Central memory CD8-positive, alpha-beta T cell (primary cell): ENCODE measurements at regions not wholly inside any gene's neighbourhood (a gene's known extent, or its start where the extent isn't known, plus 50 kb on each side); places are given as distances from the start of the nearest gene placed in this dataset.

Source experiments
- ATAC-seq: fragments of 150-1000 bp; cut with Tn5 transposase; replicated peaks from 2 replicates; pipeline ENCODE4 v1.10.0; 2022; ENCODE audit warnings: mild to moderate bottlenecking, moderate FRiP score, moderate number of reproducible peaks; ENCODE audit not compliant: poor library complexity, severe bottlenecking; ENCODE audit errors: extremely low read depth
- DNase-seq, 2 donors: peaks; one replicate each; pipeline ENCODE4 v3.0.0; 2021; ENCODE audit warnings: low spot score in 2 of 2
- H3K27ac Mint-ChIP-seq: one replicate; pipeline ENCODE4 v1.8.0; 2022; ENCODE audit warnings: low read depth, mild to moderate bottlenecking, moderate library complexity, mixed read lengths
- H3K27me3 Mint-ChIP-seq: one replicate; pipeline ENCODE4 v1.8.0; 2022; ENCODE audit warnings: mixed read lengths
- H3K36me3 Mint-ChIP-seq: one replicate; pipeline ENCODE4 v1.8.0; 2022; ENCODE audit warnings: mild to moderate bottlenecking, moderate library complexity, mixed read lengths; ENCODE audit not compliant: insufficient read depth
- H3K4me1 Mint-ChIP-seq: one replicate; pipeline ENCODE4 v1.8.0; 2022; ENCODE audit warnings: mixed read lengths
- H3K4me3 Mint-ChIP-seq: one replicate; pipeline ENCODE4 v1.8.0; 2022; ENCODE audit warnings: mild to moderate bottlenecking, moderate library complexity, mixed read lengths
- H3K9me3 Mint-ChIP-seq: one replicate; pipeline ENCODE4 v1.8.0; 2022; ENCODE audit warnings: mixed read lengths

DNA sequence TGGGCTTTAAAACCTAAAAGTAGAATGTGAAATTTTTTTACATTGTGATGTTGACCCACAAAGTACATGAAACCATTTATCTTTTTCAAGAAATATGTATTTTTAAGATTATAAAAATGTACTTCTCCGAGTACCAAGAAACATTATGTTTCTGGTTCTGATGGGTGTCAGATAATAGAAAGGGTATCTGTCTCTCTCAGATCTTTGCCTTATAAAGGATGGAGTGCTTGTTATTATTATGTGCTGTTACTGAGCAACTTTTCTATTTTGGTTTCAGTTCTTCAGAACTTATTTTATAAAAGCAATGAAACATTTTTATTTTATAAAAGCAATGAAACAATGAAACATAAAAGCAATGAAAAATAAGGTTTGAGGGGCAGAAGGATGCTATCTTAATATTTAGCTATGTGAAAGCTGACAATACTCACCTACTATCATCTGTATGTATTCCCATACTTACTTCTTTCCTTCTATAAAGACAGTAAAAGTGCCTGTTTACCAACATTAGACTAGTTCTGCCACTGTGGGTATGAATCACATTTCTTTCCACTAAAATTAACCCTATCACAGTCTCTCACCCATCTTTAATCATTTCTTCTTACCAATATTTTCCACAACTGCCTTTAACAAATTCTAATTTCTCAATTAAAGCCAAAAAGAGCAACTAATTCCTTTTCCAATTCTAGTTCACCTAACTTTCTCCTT lies 540.7 kb upstream of the KCNMB2 start:
- ATAC-seq (no peak), DNase-seq (no peak)
- no peaks in the 10 kb centered on the region for H3K36me3 Mint-ChIP-seq
- H3K9me3 Mint-ChIP-seq: peaks cover 7% of the 10 kb centered on the region
- no peaks in the 10 kb centered on the region for H3K4me1 Mint-ChIP-seq
- no peak overlapping the region for H3K4me3 Mint-ChIP-seq
- H3K27ac Mint-ChIP-seq: no peak overlapping the region
- H3K27me3 Mint-ChIP-seq: no peaks in the 10 kb centered on the region

DNA sequence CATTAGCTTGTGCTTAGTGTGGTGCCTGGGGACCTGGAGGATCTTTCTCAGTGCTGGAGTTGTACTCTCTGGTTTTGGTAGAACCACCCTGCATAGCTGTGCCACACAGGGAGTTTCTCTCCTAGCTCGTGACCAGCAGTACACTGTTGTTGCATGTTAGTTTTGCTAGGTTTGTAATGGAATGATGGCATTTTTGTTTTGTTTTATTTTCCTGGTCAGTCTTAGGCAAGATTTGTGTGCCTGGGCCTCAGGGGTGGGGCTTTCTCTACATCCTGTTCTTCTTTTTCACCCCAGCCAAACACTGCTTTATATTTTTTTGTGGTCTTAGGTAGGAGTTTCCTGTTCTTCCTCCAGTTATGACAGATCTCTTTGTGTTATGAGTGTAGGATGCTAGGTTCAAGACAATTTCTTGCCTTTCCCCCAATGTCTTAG lies 534.5 kb upstream of the KCNMB2 start:
- peaks cover 16% of the 10 kb centered on the region for H3K4me1 Mint-ChIP-seq
- DNase-seq: no peak
- H3K27me3 Mint-ChIP-seq: no peaks in the 10 kb centered on the region
- H3K9me3 Mint-ChIP-seq: peaks cover 7% of the 10 kb centered on the region
- peaks cover 3% of the 10 kb centered on the region for H3K36me3 Mint-ChIP-seq
- peak overlapping the region; percentile 38 for H3K4me3 Mint-ChIP-seq
- H3K27ac Mint-ChIP-seq: peak overlapping the region; percentile 33
- ATAC-seq: peak; percentile 62

DNA sequence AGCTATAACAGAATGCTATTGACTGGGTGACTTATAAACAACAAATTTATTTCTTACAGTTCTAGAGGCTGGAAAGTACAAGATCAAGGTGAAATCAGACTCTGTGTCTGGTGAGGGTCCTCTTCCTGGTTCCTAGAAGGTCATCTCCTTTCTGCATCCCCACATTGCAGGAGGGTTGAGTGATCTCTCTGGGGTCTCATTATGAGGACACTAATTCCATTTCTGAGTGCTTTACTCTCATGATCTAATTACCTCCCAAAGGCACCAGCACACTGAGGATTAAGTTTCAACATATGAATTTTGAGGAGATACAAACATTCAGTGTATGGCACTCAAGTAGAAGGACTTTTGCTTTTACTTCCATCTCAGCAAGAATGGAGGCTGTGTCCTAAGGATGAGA lies 534.1 kb upstream of the KCNMB2 start:
- Mint-ChIP-seq H3K9me3 (peaks cover 7% of the 10 kb centered on the region), H3K36me3 (peaks cover 3% of the 10 kb centered on the region), H3K27ac (peak overlapping the region; percentile 33), H3K27me3 (no peaks in the 10 kb centered on the region), H3K4me1 (peaks cover 16% of the 10 kb centered on the region), H3K4me3 (peak overlapping the region; percentile 38)
- ATAC-seq: no peak
- no peak for DNase-seq

DNA sequence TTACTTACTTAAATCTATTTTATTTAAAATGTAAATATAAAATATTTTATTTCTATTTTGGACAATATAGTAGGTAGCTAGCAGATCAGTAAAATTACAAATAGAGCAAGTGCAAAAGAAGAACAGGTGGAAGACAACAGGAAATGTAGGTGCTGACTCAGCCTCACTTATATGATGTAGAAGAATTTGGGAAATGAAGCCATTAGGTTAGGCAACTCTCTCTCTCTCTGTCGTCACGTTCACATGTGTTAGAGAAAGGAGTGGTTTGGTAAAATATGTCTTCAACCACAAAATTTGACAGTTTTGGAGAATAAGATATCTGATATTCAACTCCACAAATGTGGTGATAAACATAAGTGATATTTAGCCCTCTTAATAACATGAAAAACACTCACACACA lies 532.5 kb upstream of the KCNMB2 start:
- Mint-ChIP-seq H3K36me3 (peaks cover 3% of the 10 kb centered on the region), H3K4me3 (no peak overlapping the region), H3K27ac (no peak overlapping the region), H3K9me3 (peaks cover 7% of the 10 kb centered on the region), H3K27me3 (no peaks in the 10 kb centered on the region), H3K4me1 (peaks cover 16% of the 10 kb centered on the region)
- DNase-seq (no peak), ATAC-seq (no peak)

DNA sequence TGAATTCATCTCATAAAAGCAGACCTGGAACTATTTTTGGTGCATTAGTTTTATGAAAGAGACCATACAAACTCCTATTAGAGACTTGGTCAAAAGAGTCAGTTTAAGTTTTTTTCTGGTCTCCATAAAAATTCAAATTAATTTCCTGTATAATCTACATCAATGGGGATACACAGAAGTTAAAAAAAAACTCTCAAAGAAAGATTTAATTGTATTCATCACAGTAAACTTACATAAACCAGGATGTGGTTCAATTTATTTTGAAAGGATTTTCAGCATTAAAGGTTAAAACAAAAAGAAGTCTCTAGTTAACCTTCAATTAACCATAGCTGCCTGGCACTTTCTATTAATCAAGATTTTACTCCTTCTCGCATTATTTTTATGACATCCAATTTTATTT lies 530.3 kb upstream of the KCNMB2 start:
- H3K4me3 Mint-ChIP-seq: no peak overlapping the region

DNA sequence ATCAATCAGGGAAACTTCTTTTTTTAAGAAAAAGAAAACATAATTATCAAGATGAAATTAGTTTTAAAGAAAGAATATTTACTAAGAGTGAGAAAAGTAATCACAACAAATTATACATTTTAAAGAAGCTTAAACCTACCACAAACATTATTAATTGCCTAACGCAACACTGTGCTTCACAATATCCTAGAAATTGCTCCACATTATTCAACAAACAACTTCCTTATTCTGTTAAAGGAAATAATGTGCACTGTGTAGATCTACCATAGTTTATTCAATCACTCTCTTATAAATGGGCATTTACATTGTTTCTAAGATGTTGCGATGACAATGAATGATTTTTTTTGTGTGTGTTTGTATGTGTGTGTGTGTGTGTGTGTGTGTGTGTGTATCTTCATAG lies 525.9 kb upstream of the KCNMB2 start:
- no peaks in the 10 kb centered on the region for H3K9me3 Mint-ChIP-seq
- H3K4me3 Mint-ChIP-seq: no peak overlapping the region
- H3K27ac Mint-ChIP-seq: no peak overlapping the region
- no peak for ATAC-seq
- H3K27me3 Mint-ChIP-seq: no peaks in the 10 kb centered on the region
- H3K4me1 Mint-ChIP-seq: no peaks in the 10 kb centered on the region
- H3K36me3 Mint-ChIP-seq: no peaks in the 10 kb centered on the region
- DNase-seq: no peak

More for the DNA sequence above, 530.3 kb upstream of the KCNMB2 start:
- Mint-ChIP-seq H3K36me3 (peaks cover 3% of the 10 kb centered on the region), H3K4me1 (peaks cover 16% of the 10 kb centered on the region), H3K27ac (no peak overlapping the region), H3K9me3 (no peaks in the 10 kb centered on the region), H3K27me3 (no peaks in the 10 kb centered on the region)
- no peak for ATAC-seq
- no peak for DNase-seq

DNA sequence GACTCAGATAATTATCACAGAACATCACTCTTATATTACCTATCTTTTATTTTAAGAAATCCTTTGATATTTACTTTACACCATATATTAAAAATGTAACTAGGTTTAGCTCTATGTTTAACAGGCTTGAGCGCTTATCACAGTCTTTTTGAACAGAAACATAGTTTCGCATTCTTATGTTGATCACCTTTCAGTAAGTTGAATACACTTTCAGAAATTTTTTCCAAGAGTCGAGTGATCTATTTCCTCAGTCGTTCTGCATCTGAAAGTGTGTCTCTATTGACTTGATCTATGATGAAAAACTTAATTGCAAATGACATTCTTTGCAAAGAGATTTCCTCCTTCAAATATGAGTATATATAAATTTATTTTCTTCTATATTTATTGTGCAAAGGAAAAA lies 516.6 kb upstream of the KCNMB2 start:
- Mint-ChIP-seq H3K9me3 (no peaks in the 10 kb centered on the region), H3K27ac (no peak overlapping the region), H3K4me3 (no peak overlapping the region), H3K4me1 (no peaks in the 10 kb centered on the region), H3K27me3 (no peaks in the 10 kb centered on the region), H3K36me3 (no peaks in the 10 kb centered on the region)
- DNase-seq (no peak), ATAC-seq (no peak)

DNA sequence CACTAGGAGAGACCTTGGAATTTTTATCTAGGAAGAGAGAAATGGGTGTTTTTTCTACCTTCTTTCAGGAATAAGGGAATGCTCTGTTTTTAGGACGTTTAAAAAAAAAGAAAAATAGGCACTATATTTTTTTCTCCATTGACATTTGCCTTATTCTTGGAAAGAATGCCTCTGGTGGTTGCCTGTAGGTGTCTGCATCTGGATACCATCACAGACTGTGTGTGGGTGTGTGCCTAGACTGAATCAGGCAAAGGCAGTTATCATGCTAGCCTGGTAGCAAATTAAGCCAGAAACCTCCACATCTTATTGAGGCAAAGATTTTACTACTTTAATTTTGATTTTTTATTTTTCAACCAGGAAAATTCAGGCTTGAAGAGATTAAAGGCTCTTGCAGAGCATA lies 513.6 kb upstream of the KCNMB2 start:
- no peak overlapping the region for H3K4me3 Mint-ChIP-seq
- no peak for ATAC-seq
- no peak for DNase-seq
- no peak overlapping the region for H3K27ac Mint-ChIP-seq
- no peaks in the 10 kb centered on the region for H3K36me3 Mint-ChIP-seq
- no peaks in the 10 kb centered on the region for H3K9me3 Mint-ChIP-seq
- H3K27me3 Mint-ChIP-seq: no peaks in the 10 kb centered on the region
- H3K4me1 Mint-ChIP-seq: no peaks in the 10 kb centered on the region

DNA sequence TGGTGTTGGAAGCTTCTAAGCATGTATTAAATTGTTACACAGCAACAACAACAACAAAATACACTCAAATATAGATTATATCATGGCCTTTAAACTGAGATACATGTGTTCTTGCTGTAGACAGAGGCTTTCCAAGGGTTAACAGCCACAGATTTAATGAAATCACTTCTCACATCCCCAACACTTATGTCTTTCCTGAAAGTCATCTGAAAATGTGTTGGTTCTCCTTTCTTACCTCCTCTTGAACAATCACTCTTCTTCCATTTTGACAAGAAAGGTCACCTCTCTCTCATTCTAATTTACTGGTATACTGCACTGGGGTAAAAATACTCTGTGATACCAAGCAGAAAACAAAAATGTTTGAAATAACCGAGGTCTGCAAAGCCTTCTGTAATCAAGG lies 507.3 kb upstream of the KCNMB2 start:
- Mint-ChIP-seq H3K4me3 (no peak overlapping the region), H3K27ac (no peak overlapping the region), H3K4me1 (no peaks in the 10 kb centered on the region), H3K9me3 (no peaks in the 10 kb centered on the region), H3K36me3 (no peaks in the 10 kb centered on the region), H3K27me3 (no peaks in the 10 kb centered on the region)
- DNase-seq (no peak), ATAC-seq (no peak)

DNA sequence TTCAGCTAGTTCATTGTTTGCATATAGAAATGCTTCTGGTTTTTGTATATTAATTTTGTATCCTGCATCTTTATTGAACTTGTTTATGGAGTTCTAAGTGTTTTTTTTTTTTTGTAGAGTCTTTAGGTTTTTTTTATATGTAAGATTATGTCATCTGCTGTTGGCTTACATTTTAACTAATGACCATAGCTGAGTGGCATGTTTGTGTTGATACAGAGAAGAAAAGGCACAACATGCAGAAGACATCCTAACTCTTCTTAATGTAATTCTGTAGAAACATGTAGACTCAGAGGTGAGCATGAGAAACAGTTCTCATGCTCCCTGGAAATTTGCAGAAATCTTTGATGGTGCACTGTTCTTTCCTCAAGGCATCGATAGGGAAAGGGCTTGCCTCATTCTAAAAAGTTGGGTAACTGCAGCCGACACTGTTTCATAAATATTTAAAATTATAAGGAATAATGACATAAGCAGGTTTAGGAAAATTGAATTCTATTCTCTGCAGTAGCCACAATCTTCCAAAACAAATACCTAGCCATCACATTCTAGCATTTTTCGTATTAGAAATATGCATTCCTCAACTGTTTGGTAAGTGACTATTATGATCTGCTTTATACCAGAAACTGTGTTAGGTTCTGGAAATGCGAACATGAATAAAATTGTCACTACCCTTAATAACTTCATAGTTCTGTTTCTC lies 499.6 kb upstream of the KCNMB2 start:
- Mint-ChIP-seq H3K27me3 (peaks cover 26% of the 10 kb centered on the region), H3K27ac (no peak overlapping the region), H3K4me1 (no peaks in the 10 kb centered on the region), H3K36me3 (no peaks in the 10 kb centered on the region), H3K4me3 (no peak overlapping the region), H3K9me3 (peaks cover 4% of the 10 kb centered on the region)
- DNase-seq: no peak
- ATAC-seq: no peak

DNA sequence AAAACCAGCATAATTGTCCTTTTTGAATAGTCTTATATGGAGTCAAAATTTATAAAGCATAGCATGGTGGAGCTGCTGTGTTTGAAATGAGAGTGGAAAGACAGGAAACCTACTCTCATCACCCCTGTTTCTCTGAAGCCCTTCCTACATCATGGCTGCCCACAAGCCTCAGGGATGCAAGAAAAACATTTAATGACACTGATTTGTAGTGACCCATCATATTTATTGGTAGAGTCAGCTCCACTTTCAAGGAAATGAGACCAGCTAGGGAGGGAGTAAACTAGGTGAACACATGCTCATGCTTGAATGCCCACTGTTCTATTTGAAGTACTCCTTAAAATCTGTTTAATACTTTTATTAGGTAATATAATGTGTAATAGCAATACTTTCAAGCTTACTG lies 494.3 kb upstream of the KCNMB2 start:
- Mint-ChIP-seq H3K27ac (no peak overlapping the region), H3K9me3 (no peaks in the 10 kb centered on the region), H3K27me3 (peaks cover 4% of the 10 kb centered on the region), H3K4me1 (no peaks in the 10 kb centered on the region), H3K36me3 (no peaks in the 10 kb centered on the region), H3K4me3 (no peak overlapping the region)
- DNase-seq (no peak), ATAC-seq (no peak)

DNA sequence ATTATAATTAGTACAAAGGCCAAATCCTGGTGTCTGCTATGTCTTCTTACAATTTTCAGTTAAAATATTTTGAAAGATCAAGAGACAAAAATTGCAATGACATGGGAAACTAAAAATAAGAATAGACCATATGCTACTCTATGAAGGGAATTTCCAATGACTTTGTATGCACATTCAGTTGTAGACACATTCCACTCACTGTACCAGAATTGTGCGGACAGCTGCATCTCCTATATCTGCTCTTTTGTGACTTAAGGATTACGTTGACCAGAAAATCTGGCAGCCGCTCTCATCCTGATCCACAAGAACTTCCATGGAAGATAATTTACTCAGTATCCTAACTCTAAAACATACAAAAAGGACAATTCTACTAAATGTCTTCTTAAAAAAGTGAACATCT lies 493.9 kb upstream of the KCNMB2 start:
- DNase-seq: no peak
- H3K27ac Mint-ChIP-seq: no peak overlapping the region
- ATAC-seq: no peak

DNA sequence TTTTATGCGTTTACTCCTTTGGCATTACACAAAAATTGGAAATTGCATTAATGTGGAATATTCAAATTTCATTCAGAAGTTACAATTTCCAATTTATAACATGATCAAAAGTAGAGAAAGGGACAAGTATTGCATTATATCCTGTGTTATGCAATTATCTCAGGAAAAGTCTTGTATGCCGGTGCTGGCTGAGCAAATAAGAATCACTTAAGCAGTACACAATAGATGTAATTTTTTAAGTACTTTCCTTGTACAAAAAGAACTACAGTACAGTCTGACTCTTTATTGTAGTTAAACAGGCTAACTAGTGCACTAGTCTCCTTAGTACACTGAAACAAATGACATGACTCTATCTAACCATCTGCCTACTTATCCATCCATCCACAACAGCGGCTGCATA lies 493.2 kb upstream of the KCNMB2 start:
- ATAC-seq (no peak), DNase-seq (no peak)
- Mint-ChIP-seq H3K36me3 (peaks cover 4% of the 10 kb centered on the region), H3K9me3 (no peaks in the 10 kb centered on the region), H3K27ac (no peak overlapping the region), H3K4me1 (no peaks in the 10 kb centered on the region), H3K27me3 (no peaks in the 10 kb centered on the region), H3K4me3 (no peak overlapping the region)

More for the DNA sequence above, 493.9 kb upstream of the KCNMB2 start:
- Mint-ChIP-seq H3K9me3 (no peaks in the 10 kb centered on the region), H3K36me3 (peaks cover 4% of the 10 kb centered on the region), H3K4me3 (no peak overlapping the region), H3K27me3 (no peaks in the 10 kb centered on the region), H3K4me1 (no peaks in the 10 kb centered on the region)
